ENCODE measurements at regions not wholly inside any gene's neighbourhood (a gene's known extent, or its start where the extent isn't known, plus 50 kb on each side); places are given as distances from the start of the nearest gene placed in this dataset.
"Not testable (repeated sequence)": the region's sequence is repeated elsewhere in the genome, so short reads cannot be mapped to it uniquely, and the experiment has no call there.

- not testable (repeated sequence) for H2BK120ac ChIP-seq (ENCODE audit: low read depth, low read length); H4K91ac ChIP-seq (ENCODE audit: low read depth, low read length, poor library complexity); DNase-seq (ENCODE audit: low spot score); H2BK15ac ChIP-seq (ENCODE audit: low read length); H3K14ac ChIP-seq (ENCODE audit: low read length); H3K4ac ChIP-seq (ENCODE audit: low read length); H3K4me1 ChIP-seq (ENCODE audit: control insufficient read depth in 2 of 2, insufficient read depth in 1 of 2, low read depth in 1 of 2, low read length in 2 of 2); H3K27me3 ChIP-seq (ENCODE audit: control insufficient read depth in 3 of 3, insufficient read depth in 3 of 3, low read depth in 1 of 3, low read length in 3 of 3); H3K9me3 ChIP-seq (replicated peaks in 1 of 2; ENCODE audit: control insufficient read depth in 2 of 2, insufficient read depth in 1 of 2, low read depth in 1 of 2, low read length in 2 of 2); H2BK5ac ChIP-seq (ENCODE audit: low read length); H3K36me3 ChIP-seq (replicated peaks in 1 of 2; ENCODE audit: control insufficient read depth in 2 of 2, insufficient read depth in 2 of 2, low read length in 2 of 2); H3K79me1 ChIP-seq (ENCODE audit: low read depth, low read length); H2BK12ac ChIP-seq (ENCODE audit: low read length); H3K9ac ChIP-seq (ENCODE audit: low read depth, low read length, poor library complexity); H4K8ac ChIP-seq (ENCODE audit: low read depth, low read length); H2AFZ ChIP-seq (ENCODE audit: low read length); H3K4me2 ChIP-seq (ENCODE audit: insufficient read depth, low read length, poor library complexity, severe bottlenecking); H3K4me3 ChIP-seq (ENCODE audit: low read length in 2 of 2); H3K18ac ChIP-seq (ENCODE audit: low read length); H3K27ac ChIP-seq (replicated peaks; ENCODE audit: low read length); H2AK5ac ChIP-seq (ENCODE audit: low read depth, low read length); H3K23ac ChIP-seq (ENCODE audit: low read depth, low read length, poor library complexity)
- no CpG with 5 or more reads among the region's 25 CpGs for WGBS, 2 donors (ENCODE audit: extremely low coverage in 2 of 2, insufficient read length in 2 of 2, insufficient replicate concordance in 1 of 2)
Measured at GRCh38 chr20:29764922-29765610, 1492.4 kb upstream of the DEFB115 start.

GRCh38 chr20:29778033-29778432 lies 1479.4 kb upstream of the DEFB115 start:
- not testable (repeated sequence) for H3K4me1 ChIP-seq (ENCODE audit: control insufficient read depth in 2 of 2, insufficient read depth in 1 of 2, low read depth in 1 of 2, low read length in 2 of 2); H2AFZ ChIP-seq (ENCODE audit: low read length); H3K9ac ChIP-seq (ENCODE audit: low read depth, low read length, poor library complexity); H2BK12ac ChIP-seq (ENCODE audit: low read length); H3K36me3 ChIP-seq (replicated peaks in 1 of 2; ENCODE audit: control insufficient read depth in 2 of 2, insufficient read depth in 2 of 2, low read length in 2 of 2); H3K9me3 ChIP-seq (replicated peaks in 1 of 2; ENCODE audit: control insufficient read depth in 2 of 2, insufficient read depth in 1 of 2, low read depth in 1 of 2, low read length in 2 of 2); DNase-seq (ENCODE audit: low spot score); H3K4me2 ChIP-seq (ENCODE audit: insufficient read depth, low read length, poor library complexity, severe bottlenecking); H3K18ac ChIP-seq (ENCODE audit: low read length); H2BK15ac ChIP-seq (ENCODE audit: low read length); H3K4me3 ChIP-seq (ENCODE audit: low read length in 2 of 2); H3K79me1 ChIP-seq (ENCODE audit: low read depth, low read length); H2AK5ac ChIP-seq (ENCODE audit: low read depth, low read length); H3K27ac ChIP-seq (replicated peaks; ENCODE audit: low read length); H4K8ac ChIP-seq (ENCODE audit: low read depth, low read length); H4K91ac ChIP-seq (ENCODE audit: low read depth, low read length, poor library complexity); H3K4ac ChIP-seq (ENCODE audit: low read length); H3K27me3 ChIP-seq (ENCODE audit: control insufficient read depth in 3 of 3, insufficient read depth in 3 of 3, low read depth in 1 of 3, low read length in 3 of 3); H2BK120ac ChIP-seq (ENCODE audit: low read depth, low read length); H2BK5ac ChIP-seq (ENCODE audit: low read length); H3K14ac ChIP-seq (ENCODE audit: low read length); H3K23ac ChIP-seq (ENCODE audit: low read depth, low read length, poor library complexity)
- no CpG with 5 or more reads among the region's 2 CpGs for WGBS, 2 donors (ENCODE audit: extremely low coverage in 2 of 2, insufficient read length in 2 of 2, insufficient replicate concordance in 1 of 2)

GRCh38 chr20:29781217-29781616 lies 1476.2 kb upstream of the DEFB115 start:
- not testable (repeated sequence) for H3K4me1 ChIP-seq (ENCODE audit: control insufficient read depth in 2 of 2, insufficient read depth in 1 of 2, low read depth in 1 of 2, low read length in 2 of 2); H3K27ac ChIP-seq (replicated peaks; ENCODE audit: low read length); H3K23ac ChIP-seq (ENCODE audit: low read depth, low read length, poor library complexity); H2BK120ac ChIP-seq (ENCODE audit: low read depth, low read length); H2AK5ac ChIP-seq (ENCODE audit: low read depth, low read length); H4K91ac ChIP-seq (ENCODE audit: low read depth, low read length, poor library complexity); H3K9ac ChIP-seq (ENCODE audit: low read depth, low read length, poor library complexity); H3K4me2 ChIP-seq (ENCODE audit: insufficient read depth, low read length, poor library complexity, severe bottlenecking); H4K8ac ChIP-seq (ENCODE audit: low read depth, low read length); DNase-seq (ENCODE audit: low spot score); H3K4ac ChIP-seq (ENCODE audit: low read length); H3K36me3 ChIP-seq (replicated peaks in 1 of 2; ENCODE audit: control insufficient read depth in 2 of 2, insufficient read depth in 2 of 2, low read length in 2 of 2); H3K4me3 ChIP-seq (ENCODE audit: low read length in 2 of 2); H3K79me1 ChIP-seq (ENCODE audit: low read depth, low read length); H2BK12ac ChIP-seq (ENCODE audit: low read length); H2AFZ ChIP-seq (ENCODE audit: low read length); H3K18ac ChIP-seq (ENCODE audit: low read length); H3K9me3 ChIP-seq (replicated peaks in 1 of 2; ENCODE audit: control insufficient read depth in 2 of 2, insufficient read depth in 1 of 2, low read depth in 1 of 2, low read length in 2 of 2); H3K14ac ChIP-seq (ENCODE audit: low read length); H2BK15ac ChIP-seq (ENCODE audit: low read length); H2BK5ac ChIP-seq (ENCODE audit: low read length); H3K27me3 ChIP-seq (ENCODE audit: control insufficient read depth in 3 of 3, insufficient read depth in 3 of 3, low read depth in 1 of 3, low read length in 3 of 3)
- no CpG with 5 or more reads among the region's 7 CpGs for WGBS, 2 donors (ENCODE audit: extremely low coverage in 2 of 2, insufficient read length in 2 of 2, insufficient replicate concordance in 1 of 2)

- DNase-seq (ENCODE audit: low spot score); H2BK120ac ChIP-seq (ENCODE audit: low read depth, low read length); H3K4ac ChIP-seq (ENCODE audit: low read length); H4K91ac ChIP-seq (ENCODE audit: low read depth, low read length, poor library complexity); H3K14ac ChIP-seq (ENCODE audit: low read length); H2AK5ac ChIP-seq (ENCODE audit: low read depth, low read length); H2AFZ ChIP-seq (ENCODE audit: low read length); H2BK15ac ChIP-seq (ENCODE audit: low read length); H3K23ac ChIP-seq (ENCODE audit: low read depth, low read length, poor library complexity); H3K4me1 ChIP-seq (ENCODE audit: control insufficient read depth in 2 of 2, insufficient read depth in 1 of 2, low read depth in 1 of 2, low read length in 2 of 2); H3K27ac ChIP-seq (replicated peaks; ENCODE audit: low read length); H3K36me3 ChIP-seq (replicated peaks in 1 of 2; ENCODE audit: control insufficient read depth in 2 of 2, insufficient read depth in 2 of 2, low read length in 2 of 2); H3K79me1 ChIP-seq (ENCODE audit: low read depth, low read length); H3K4me3 ChIP-seq (ENCODE audit: low read length in 2 of 2); H3K9ac ChIP-seq (ENCODE audit: low read depth, low read length, poor library complexity); H3K18ac ChIP-seq (ENCODE audit: low read length); H2BK5ac ChIP-seq (ENCODE audit: low read length); H3K9me3 ChIP-seq (replicated peaks in 1 of 2; ENCODE audit: control insufficient read depth in 2 of 2, insufficient read depth in 1 of 2, low read depth in 1 of 2, low read length in 2 of 2); H3K27me3 ChIP-seq (ENCODE audit: control insufficient read depth in 3 of 3, insufficient read depth in 3 of 3, low read depth in 1 of 3, low read length in 3 of 3); H2BK12ac ChIP-seq (ENCODE audit: low read length); H4K8ac ChIP-seq (ENCODE audit: low read depth, low read length); H3K4me2 ChIP-seq (ENCODE audit: insufficient read depth, low read length, poor library complexity, severe bottlenecking): not testable (repeated sequence)
- WGBS, 2 donors (ENCODE audit: extremely low coverage in 2 of 2, insufficient read length in 2 of 2, insufficient replicate concordance in 1 of 2): no CpG with 5 or more reads among the region's 8 CpGs
Measured at GRCh38 chr20:29781891-29782290, 1475.6 kb upstream of the DEFB115 start.
